ENCODE measurements at regions not wholly inside any gene's neighbourhood (a gene's known extent, or its start where the extent isn't known, plus 50 kb on each side); places are given as distances from the start of the nearest gene placed in this dataset.

- TF ChIP-seq POLR2AphosphoS5 (IDR thresholded peaks at IDR 0.05; ENCODE audit: low read depth, low read length): no peak
- no peak for TF ChIP-seq SIN3A (IDR thresholded peaks at IDR 0.05; ENCODE audit: borderline replicate concordance, insufficient read depth, low read length)
- no peak for TF ChIP-seq TAF1 (IDR thresholded peaks at IDR 0.05; ENCODE audit: borderline replicate concordance, insufficient read depth, low read length)
- no peak for TF ChIP-seq REST (IDR thresholded peaks at IDR 0.05; ENCODE audit: insufficient read depth in 1 of 2, low read depth in 2 of 2, low read length in 2 of 2)
- no peak for TF ChIP-seq FOXP2 (optimal IDR thresholded peaks at IDR 0.05; ENCODE audit: borderline replicate concordance, extremely low read depth, extremely low read length, insufficient read depth)
Measured at GRCh38 chr14:104471114-104471513, 108.5 kb upstream of the C14orf180 start.

- TF ChIP-seq TAF1 (IDR thresholded peaks at IDR 0.05; ENCODE audit: borderline replicate concordance, insufficient read depth, low read length): no peak
- TF ChIP-seq REST (IDR thresholded peaks at IDR 0.05; ENCODE audit: insufficient read depth in 1 of 2, low read depth in 2 of 2, low read length in 2 of 2): no peak
- no peak for TF ChIP-seq FOXP2 (optimal IDR thresholded peaks at IDR 0.05; ENCODE audit: borderline replicate concordance, extremely low read depth, extremely low read length, insufficient read depth)
- TF ChIP-seq POLR2AphosphoS5 (IDR thresholded peaks at IDR 0.05; ENCODE audit: low read depth, low read length): no peak
- no peak for TF ChIP-seq SIN3A (IDR thresholded peaks at IDR 0.05; ENCODE audit: borderline replicate concordance, insufficient read depth, low read length)
Measured at GRCh38 chr14:104472073-104472472, 107.5 kb upstream of the C14orf180 start.

DNA sequence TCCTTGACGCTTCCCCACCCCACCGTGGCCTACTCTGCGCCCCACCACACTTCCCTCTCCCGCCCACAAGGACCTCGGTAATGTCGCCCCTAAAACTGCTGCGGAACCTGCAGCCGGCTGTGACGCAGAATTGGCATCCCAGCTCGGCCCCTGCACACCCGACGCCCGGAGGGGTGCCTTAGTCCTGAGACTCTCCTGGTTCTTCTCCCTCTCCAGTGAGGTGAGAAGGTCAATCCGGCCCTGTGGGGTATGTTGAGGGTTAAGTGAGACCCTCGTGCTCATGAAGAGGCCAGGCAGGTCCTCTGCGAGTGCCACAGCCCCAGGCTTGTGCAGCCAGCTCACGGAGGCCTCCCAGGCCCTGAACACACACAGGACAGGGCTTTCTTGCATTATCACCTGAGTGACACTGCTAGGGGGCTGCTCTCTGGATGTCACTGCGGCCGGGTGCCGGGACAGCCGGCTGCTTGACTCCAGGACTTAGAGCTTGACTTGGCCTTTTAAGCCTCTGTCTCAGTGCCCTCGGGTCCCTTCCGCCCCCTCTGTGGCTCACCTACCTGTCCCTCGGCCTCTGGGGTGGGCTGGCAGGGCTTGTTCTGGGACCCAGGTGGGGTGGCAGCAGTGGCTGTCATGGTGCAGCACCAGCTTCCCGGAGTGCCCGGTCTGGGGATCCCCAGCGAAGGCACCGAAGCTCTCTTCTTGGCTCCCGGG lies 106.9 kb upstream of the C14orf180 start:
- TF ChIP-seq SIN3A (IDR thresholded peaks at IDR 0.05; ENCODE audit: borderline replicate concordance, insufficient read depth, low read length) (no peak), REST (IDR thresholded peaks at IDR 0.05; ENCODE audit: insufficient read depth in 1 of 2, low read depth in 2 of 2, low read length in 2 of 2) (no peak), TAF1 (IDR thresholded peaks at IDR 0.05; ENCODE audit: borderline replicate concordance, insufficient read depth, low read length) (no peak), FOXP2 (optimal IDR thresholded peaks at IDR 0.05; ENCODE audit: borderline replicate concordance, extremely low read depth, extremely low read length, insufficient read depth) (no peak)

DNA sequence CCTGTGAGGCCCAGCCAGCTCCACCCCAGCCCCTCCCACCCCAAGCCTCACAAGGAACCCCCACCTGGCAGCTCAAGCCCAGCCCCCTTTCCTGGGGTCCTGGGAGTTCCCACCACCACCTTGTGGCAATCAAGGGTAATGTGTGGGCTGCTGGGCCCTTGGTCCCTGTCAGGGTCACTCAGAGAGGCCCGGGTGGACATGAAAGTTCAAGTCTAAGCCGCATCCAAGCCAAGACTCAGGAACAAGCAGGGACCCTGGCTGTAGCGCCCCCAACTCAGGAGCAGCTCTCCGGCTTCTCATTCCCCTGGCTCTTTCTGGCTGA lies 106.4 kb upstream of the C14orf180 start:
- TF ChIP-seq TAF1 (IDR thresholded peaks at IDR 0.05; ENCODE audit: borderline replicate concordance, insufficient read depth, low read length): no peak
- TF ChIP-seq SIN3A (IDR thresholded peaks at IDR 0.05; ENCODE audit: borderline replicate concordance, insufficient read depth, low read length): no peak
- TF ChIP-seq POLR2AphosphoS5 (IDR thresholded peaks at IDR 0.05; ENCODE audit: low read depth, low read length): no peak
- TF ChIP-seq FOXP2 (optimal IDR thresholded peaks at IDR 0.05; ENCODE audit: borderline replicate concordance, extremely low read depth, extremely low read length, insufficient read depth): no peak
- TF ChIP-seq REST (IDR thresholded peaks at IDR 0.05; ENCODE audit: insufficient read depth in 1 of 2, low read depth in 2 of 2, low read length in 2 of 2): no peak
